HCT116 (cell line): ENCODE measurements at regions not wholly inside any gene's neighbourhood (a gene's known extent, or its start where the extent isn't known, plus 50 kb on each side); places are given as distances from the start of the nearest gene placed in this dataset.

Experiments
- ATAC-seq: fragments of 200-7000 bp; cut with Tn5 transposase; 2 replicates; pipeline ENCODE4 v1.9.1; 2020; ENCODE audit warnings: mild to moderate bottlenecking, moderate library complexity
- BruUV-seq: library from RNA; stranded (reverse); fragments of 400-500 nt; replicated peaks from 2 replicates; lab custom pipeline; 2021; lab: Mats Ljungman, UMichigan
- CTCF ChIA-PET: fragments of 300-600 bp; sonication (Branson Sonifier 250); formaldehyde crosslinking; loops from one replicate; lab custom pipeline; 2021; ENCODE audit warnings: antibody characterized with exemption; lab: Charles Lee
- POLR2A ChIA-PET: fragments of 300-600, 350-600 bp; sonication (Branson Sonifier 250); formaldehyde crosslinking; loops from one replicate; lab custom pipeline; 2021; ENCODE audit warnings: antibody characterized with exemption; lab: Charles Lee
- RAD21 ChIA-PET, 2 experiments: fragments of 300-600 bp; sonication (Branson Sonifier 250); formaldehyde crosslinking; loops; one replicate each; lab custom pipeline; 2023; ENCODE audit warnings: low total read pairs in 2 of 2; ENCODE audit not compliant: uncharacterized antibody in 2 of 2, unreplicated experiment in 2 of 2, low non-redundant PET in 1 of 2; lab: Charles Lee
- DNase-seq: peaks from one replicate; pipeline ENCODE4 v3.0.0-alpha.2; 2010; ENCODE audit warnings: low read depth, low spot score
- H2AFZ ChIP-seq: fragments of 200-600 bp; shearing (Covaris generic), sonication (generic); 2 replicates; pipeline ENCODE4 v1.6.1; 2017; ENCODE audit warnings: low read depth, mixed run types, mixed read lengths, antibody characterized with exemption, low read length; ENCODE audit not compliant: poor library complexity, severe bottlenecking
- H3K27ac ChIP-seq: 2 replicates; pipeline ENCODE4 v1.5.1; 2012; ENCODE audit warnings: low read depth, low read length
- H3K27me3 ChIP-seq: fragments of 200-600 bp; sonication (generic); 2 replicates; pipeline ENCODE4 v1.6.1; 2016; ENCODE audit warnings: mixed run types, low read length, mixed read lengths; ENCODE audit not compliant: insufficient read depth
- H3K36me3 ChIP-seq, 2 experiments: fragments of 200-500 bp in 1 of 2; fragments of 200-600 bp in 1 of 2; sonication (Bioruptor generic) in 1 of 2; sonication (generic) in 1 of 2; 2 replicates each; pipeline versions ENCODE4 v1.5.1 to v1.6.1; 2014 to 2016; ENCODE audit warnings: low read length in 2 of 2, inconsistent platforms in 1 of 2, mixed read lengths in 1 of 2, mixed run types in 1 of 2; ENCODE audit not compliant: insufficient read depth in 2 of 2, control insufficient read depth in 1 of 2
- H3K4me1 ChIP-seq, 2 experiments: fragments of 200-600 bp in 1 of 2; sonication (generic) in 1 of 2; 2 replicates each; pipeline versions ENCODE4 v1.5.1 to v1.6.1; 2012 to 2017; ENCODE audit warnings: low read length in 2 of 2, inconsistent platforms in 1 of 2, mild to moderate bottlenecking in 1 of 2, mixed read lengths in 1 of 2, mixed run types in 1 of 2, moderate library complexity in 1 of 2; ENCODE audit not compliant: insufficient read depth in 2 of 2, control insufficient read depth in 1 of 2
- H3K4me2 ChIP-seq: fragments of 200-600 bp; sonication (generic); 2 replicates; pipeline ENCODE4 v1.6.1; 2017; ENCODE audit warnings: mixed run types, low read length, mixed read lengths
- H3K4me3 ChIP-seq, 2 experiments: fragments of 200-600 bp in 1 of 2; sonication (generic) in 1 of 2; replicated peaks in 1 of 2; 2 replicates each; pipeline ENCODE4 v1.5.1; 2011 to 2016; ENCODE audit warnings: low read length in 2 of 2, control low read depth in 1 of 2, low read depth in 1 of 2, mild to moderate bottlenecking in 1 of 2, mixed read lengths in 1 of 2, mixed run types in 1 of 2
- H3K79me2 ChIP-seq: fragments of 200-600 bp; sonication (generic); 2 replicates; pipeline ENCODE4 v1.6.1; 2017; ENCODE audit warnings: mild to moderate bottlenecking, mixed run types, low read length, moderate library complexity, mixed read lengths; ENCODE audit not compliant: insufficient read depth
- H3K9ac ChIP-seq: fragments of 200-600 bp; sonication (generic); 2 replicates; pipeline ENCODE4 v1.6.1; 2016; ENCODE audit warnings: low read length, mixed read lengths
- H3K9me2 ChIP-seq: fragments of 200-600 bp; sonication (generic), shearing (Covaris generic); 2 replicates; pipeline ENCODE4 v1.6.1; 2017; ENCODE audit warnings: mixed run types, mild to moderate bottlenecking, moderate library complexity; ENCODE audit not compliant: insufficient read depth
- H3K9me3 ChIP-seq, 2 experiments: fragments of 200-500 bp in 1 of 2; fragments of 200-600 bp in 1 of 2; sonication (Bioruptor generic) in 1 of 2; sonication (generic) in 1 of 2; 2 replicates each; pipeline ENCODE4 v1.6.1; 2014 to 2017; ENCODE audit warnings: low read length in 2 of 2, mixed read lengths in 2 of 2, inconsistent platforms in 1 of 2, low read depth in 1 of 2, mild to moderate bottlenecking in 1 of 2, mixed run types in 1 of 2, moderate library complexity in 1 of 2; ENCODE audit not compliant: control insufficient read depth in 1 of 2, insufficient read depth in 1 of 2
- H4K20me1 ChIP-seq: fragments of 200-600 bp; sonication (generic), shearing (Covaris generic); 2 replicates; pipeline ENCODE4 v1.6.1; 2017; ENCODE audit warnings: mixed run types, mild to moderate bottlenecking, moderate library complexity; ENCODE audit not compliant: insufficient read depth
- CEBPB ChIP-seq: IDR thresholded peaks from 2 replicates; pipeline ENCODE4 v1.6.1; 2012; ENCODE audit warnings: low read depth
- CTCF ChIP-seq, 3 experiments: fragments of 200-600 bp in 1 of 3; sonication (generic) in 1 of 3; IDR thresholded peaks in 2 of 3; conservative IDR thresholded peaks in 1 of 3; 2 replicates each; pipeline ENCODE4 v1.5.1; 2012 to 2017; ENCODE audit warnings: low read depth in 2 of 3, low read length in 2 of 3, antibody characterized with exemption in 1 of 3, borderline replicate concordance in 1 of 3, control low read depth in 1 of 3, mild to moderate bottlenecking in 1 of 3, mixed read lengths in 1 of 3, mixed run types in 1 of 3, moderate library complexity in 1 of 3; ENCODE audit not compliant: insufficient read depth in 1 of 3
- EGR1 ChIP-seq: IDR thresholded peaks from 2 replicates; pipeline ENCODE4 v1.6.1; 2012; ENCODE audit warnings: low read depth
- EZH2 ChIP-seq: fragments of 200-600 bp; sonication (generic); IDR thresholded peaks from 2 replicates; pipeline ENCODE4 v1.6.1; 2017; ENCODE audit warnings: antibody characterized with exemption, mixed run types
- EZH2phosphoT487 ChIP-seq: fragments of 200-600 bp; IDR thresholded peaks from 2 replicates; pipeline ENCODE4 v1.6.1; 2018; ENCODE audit warnings: antibody characterized with exemption, borderline replicate concordance
- FOSL1 ChIP-seq: IDR thresholded peaks from 2 replicates; pipeline ENCODE4 v1.6.1; 2012; ENCODE audit warnings: low read depth
- JUND ChIP-seq: IDR thresholded peaks from 2 replicates; pipeline ENCODE4 v1.6.1; 2012
- POLR2A ChIP-seq: IDR thresholded peaks from 2 replicates; pipeline ENCODE4 v1.7.0; 2011; ENCODE audit warnings: borderline replicate concordance; ENCODE audit not compliant: insufficient read depth, insufficient read length; ENCODE audit errors: extremely low read depth
- POLR2AphosphoS5 ChIP-seq: IDR thresholded peaks from 2 replicates; pipeline ENCODE4 v1.6.1; 2011; ENCODE audit warnings: mild to moderate bottlenecking, low read depth, low read length, moderate library complexity
- REST ChIP-seq: IDR thresholded peaks from 2 replicates; pipeline ENCODE4 v1.6.1; 2012; ENCODE audit warnings: low read depth
- SIN3A ChIP-seq: IDR thresholded peaks from 2 replicates; pipeline ENCODE4 v1.6.1; 2012; ENCODE audit warnings: low read depth
- TCF7L2 ChIP-seq: IDR thresholded peaks from 2 replicates; pipeline ENCODE4 v1.7.0; 2011; ENCODE audit warnings: borderline replicate concordance, inconsistent platforms; ENCODE audit not compliant: insufficient read depth, insufficient read length; ENCODE audit errors: extremely low read depth
- ZBTB33 ChIP-seq: IDR thresholded peaks from 2 replicates; pipeline ENCODE4 v1.6.1; 2011; ENCODE audit warnings: mild to moderate bottlenecking, low read length, moderate library complexity; ENCODE audit not compliant: insufficient replicate concordance; ENCODE audit errors: extremely low read depth
- ZFX ChIP-seq: fragments of 450-650 bp; IDR thresholded peaks from 2 replicates; pipeline ENCODE4 v1.6.1; 2017
- intact Hi-C: fragments of 100-400 bp; cut with micrococcal nuclease; formaldehyde crosslinking; loops from 2 replicates; pipeline ENCODE4 v1.10.0; 2022

- H4K20me1 ChIP-seq, result no peaks in the 10 kb centered on the region
- no peak overlapping the region for H2AFZ ChIP-seq
- no peaks in the 10 kb centered on the region for H3K27me3 ChIP-seq
- intact Hi-C loops, result no loop called here
- ChIA-PET RAD21 (no interaction called here), CTCF (no interaction called here), POLR2A (no interaction called here)
- no peaks in the 10 kb centered on the region for H3K36me3 ChIP-seq
- no peak for DNase-seq
- no peaks in the 10 kb centered on the region; the same call in 1 of the 2 replicates for H3K9me2 ChIP-seq
- no peaks in the 10 kb centered on the region for H3K9me3 ChIP-seq
- no peak overlapping the region for H3K27ac ChIP-seq
- no peaks in the 10 kb centered on the region for H3K4me1 ChIP-seq
- no peak for ATAC-seq
- no peak overlapping the region for H3K9ac ChIP-seq
- TF ChIP-seq ZBTB33 (no peak), EZH2phosphoT487 (no peak), EGR1 (no peak), CEBPB (no peak), TCF7L2 (no peak), JUND (no peak), ZFX (no peak), FOSL1 (no peak), CTCF (IDR thresholded peaks at IDR 0.05 in 2 of 3, conservative IDR thresholded peaks at IDR 0.05 in 1 of 3; ENCODE audit: borderline replicate concordance in 1 of 3, insufficient read depth in 1 of 3, low read depth in 2 of 3, low read length in 2 of 3) (no peak), POLR2A (no peak), REST (no peak), EZH2 (no peak), POLR2AphosphoS5 (no peak), SIN3A (no peak)
- no TSS peak for BruUV-seq
- H3K4me3 ChIP-seq, result no peak overlapping the region
- H3K79me2 ChIP-seq, result no peaks in the 10 kb centered on the region
- no peak overlapping the region for H3K4me2 ChIP-seq
These were observed 280.6 kb upstream of the MEOX2 start for GRCh38 chr7:15967121-15967520.
